ENCODE measurements at regions not wholly inside any gene's neighbourhood (a gene's known extent, or its start where the extent isn't known, plus 50 kb on each side); places are given as distances from the start of the nearest gene placed in this dataset.

GRCh38 chr5:125120012-125120411 lies 373.6 kb upstream of the ZNF608 start:
- CTCF ChIA-PET, result no interaction called here
- Histone ChIP-seq H3K4me2 (ENCODE audit: insufficient read depth, low read length) (no peak overlapping the region), H3K79me2 (ENCODE audit: control insufficient read depth, insufficient read depth, low read length) (no peaks in the 10 kb centered on the region), H3K27ac (ENCODE audit: insufficient read depth, low read depth, low read length) (no peak overlapping the region), H4K20me1 (replicated peaks; ENCODE audit: control insufficient read depth, extremely low read depth, insufficient read depth, low read length) (no peaks in the 10 kb centered on the region), H3K9ac (replicated peaks; ENCODE audit: extremely low read depth, insufficient read depth, low read length) (no peak overlapping the region), H3K4me1 (ENCODE audit: control insufficient read depth, extremely low read depth, insufficient read depth, low read length) (no peaks in the 10 kb centered on the region), H3K27me3 (ENCODE audit: control insufficient read depth in 2 of 2, insufficient read depth in 2 of 2, low read length in 2 of 2) (no peaks in the 10 kb centered on the region), H2AFZ (ENCODE audit: low read depth, low read length) (no peak overlapping the region), H3K36me3 (ENCODE audit: control insufficient read depth in 2 of 2, extremely low read depth in 1 of 2, insufficient read depth in 2 of 2, low read length in 2 of 2) (no peaks in the 10 kb centered on the region), H3K9me1 (replicated peaks; ENCODE audit: control insufficient read depth, extremely low read depth, insufficient read depth, low read length) (no peaks in the 10 kb centered on the region), H3K9me3 (replicated peaks; ENCODE audit: control insufficient read depth, insufficient read depth, low read length) (no peaks in the 10 kb centered on the region), H3K4me3 (replicated peaks in 1 of 3; ENCODE audit: insufficient read depth in 1 of 3, low read depth in 1 of 3, low read length in 3 of 3) (no peak overlapping the region)
- intact Hi-C loops (cut with micrococcal nuclease) (no loop called here), dilution Hi-C loops (cut with MboI; ENCODE audit: extremely low pct_ligation_motif_present, low sequenced_read_pairs) (no loop called here)
- no TSS peak for BruUV-seq (replicated peaks)
- no peak for TF ChIP-seq CTCF (IDR thresholded peaks at IDR 0.05; ENCODE audit: extremely low read depth in 1 of 2, insufficient read depth in 1 of 2, low read depth in 1 of 2, low read length in 2 of 2)
- no peak for TF ChIP-seq FOS (IDR thresholded peaks at IDR 0.05; ENCODE audit: borderline replicate concordance, insufficient read depth, low read length)
- no peak for TF ChIP-seq EZH2 (IDR thresholded peaks at IDR 0.05; ENCODE audit: borderline replicate concordance, low read depth, low read length, severe bottlenecking)
- no peak for TF ChIP-seq MAX (IDR thresholded peaks at IDR 0.05; ENCODE audit: insufficient read depth, insufficient read length)
- no peak for TF ChIP-seq JUN (IDR thresholded peaks at IDR 0.05; ENCODE audit: borderline replicate concordance, insufficient read depth, insufficient read length, low read depth)
- TF ChIP-seq GATA2 (IDR thresholded peaks at IDR 0.05; ENCODE audit: insufficient read depth, insufficient read length, low read depth, low read length), result no peak
- no peak for TF ChIP-seq POLR2A (IDR thresholded peaks at IDR 0.05; ENCODE audit: low read depth, low read length)
- no peak for TF ChIP-seq POLR2AphosphoS5 (IDR thresholded peaks at IDR 0.05; ENCODE audit: insufficient read depth, low read depth, low read length)
- no peak for TF ChIP-seq MYC (IDR thresholded peaks at IDR 0.05; ENCODE audit: low read depth, low read length)
- POLR2A ChIA-PET, result no interaction called here
- FAIRE-seq (no peak), DNase-seq (ENCODE audit: low read depth, low spot score) (no peak)

Measured in endothelial cell of umbilical vein (primary cell).